Activated CD4-positive, CD25-positive, alpha-beta regulatory T cell treated with anti-CD3 and anti-CD28 coated beads, Interleukin-2, amount 50 U/mL, for 72 hours (primary cell): ENCODE measurements at regions not wholly inside any gene's neighbourhood (a gene's known extent, or its start where the extent isn't known, plus 50 kb on each side); places are given as distances from the start of the nearest gene placed in this dataset.

Experiments
- DNase-seq: peaks from one replicate; pipeline ENCODE4 v3.0.0; 2021

- no peak for DNase-seq
Observed at GRCh38 chr5:110038297-110038997, 348.7 kb downstream of the MAN2A1 start.

- no peak for DNase-seq
Observed at GRCh38 chr5:110040178-110040577, 350.5 kb downstream of the MAN2A1 start.

DNA sequence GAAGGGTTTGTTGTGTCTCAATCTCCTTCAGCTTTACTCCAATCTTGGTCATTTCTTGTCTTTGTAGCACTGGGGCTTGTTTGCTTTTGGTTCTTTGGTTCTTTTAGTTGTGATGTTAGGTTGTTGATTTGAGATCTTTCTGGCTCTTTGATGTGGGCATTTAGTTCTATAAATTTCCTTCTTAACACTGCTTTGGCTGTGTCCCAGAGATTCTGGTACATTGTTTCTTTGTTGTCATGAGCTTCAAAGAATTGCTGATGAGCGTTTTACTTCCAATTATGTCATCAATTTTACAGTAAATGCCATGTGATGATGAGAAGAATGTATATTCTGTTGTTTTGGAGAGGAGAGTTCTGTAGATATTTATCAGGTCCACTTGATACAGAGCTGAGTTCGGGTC lies 353.3 kb downstream of the MAN2A1 start:
- DNase-seq: no peak

DNA sequence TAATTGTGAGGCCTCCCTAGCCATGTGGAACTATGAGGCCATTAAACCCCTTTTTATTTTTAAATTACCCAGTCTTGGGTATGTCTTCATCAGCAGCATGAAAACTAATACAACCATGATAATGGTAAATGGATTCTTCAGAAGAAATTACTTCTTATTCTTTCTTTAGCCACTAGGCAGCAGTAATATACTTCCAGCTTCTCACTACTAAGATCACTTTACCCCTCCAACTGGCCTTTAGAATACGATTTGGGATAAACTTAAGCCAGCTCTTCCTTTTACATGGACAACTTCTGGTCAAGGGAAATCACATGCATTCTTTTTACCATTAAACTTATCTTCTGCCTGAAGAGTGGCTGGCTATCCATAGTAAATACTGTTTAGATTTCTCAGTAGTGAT lies 355.4 kb downstream of the MAN2A1 start:
- DNase-seq: no peak

DNA sequence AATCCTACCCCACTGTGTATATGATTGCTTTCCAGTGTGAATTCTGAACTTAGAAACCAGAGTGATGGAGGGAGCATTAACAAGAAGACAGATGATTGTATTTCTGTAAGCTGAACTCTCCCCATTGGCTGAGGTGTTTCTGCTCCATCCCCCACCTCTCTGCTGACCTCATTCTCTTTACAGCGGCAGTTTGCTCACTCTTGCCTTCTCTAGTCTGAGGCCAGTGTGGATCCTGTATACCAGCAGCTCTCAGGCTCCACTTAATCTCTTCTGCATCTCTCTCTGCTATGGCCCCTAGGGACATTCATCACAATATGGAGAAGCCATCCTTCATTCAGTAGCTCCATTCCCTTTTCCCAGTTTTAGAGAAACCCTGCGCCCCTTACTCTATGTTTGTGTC lies 358.8 kb downstream of the MAN2A1 start:
- DNase-seq: no peak

DNA sequence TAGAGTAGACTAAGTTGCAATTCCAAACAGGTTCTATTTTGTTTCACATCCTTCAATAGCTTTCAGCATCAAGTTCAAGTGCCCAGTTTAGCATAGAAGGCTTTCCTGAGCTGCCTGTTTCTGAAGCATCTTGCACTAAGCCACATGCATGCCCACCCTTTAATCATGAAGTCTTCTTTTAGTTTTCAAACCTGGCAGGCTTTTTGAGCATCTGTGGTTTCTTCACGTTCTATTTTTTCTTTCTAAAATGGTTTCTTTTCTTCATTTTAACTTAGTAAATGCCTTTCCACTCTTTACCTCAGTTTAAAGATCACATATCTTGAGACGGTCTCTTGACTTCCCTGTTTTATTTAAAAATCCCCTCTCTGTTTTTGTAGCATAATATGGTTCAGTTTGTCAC lies 360.1 kb downstream of the MAN2A1 start:
- no peak for DNase-seq

GRCh38 chr5:110050640-110051345 lies 361.1 kb downstream of the MAN2A1 start:
- DNase-seq: no peak

DNA sequence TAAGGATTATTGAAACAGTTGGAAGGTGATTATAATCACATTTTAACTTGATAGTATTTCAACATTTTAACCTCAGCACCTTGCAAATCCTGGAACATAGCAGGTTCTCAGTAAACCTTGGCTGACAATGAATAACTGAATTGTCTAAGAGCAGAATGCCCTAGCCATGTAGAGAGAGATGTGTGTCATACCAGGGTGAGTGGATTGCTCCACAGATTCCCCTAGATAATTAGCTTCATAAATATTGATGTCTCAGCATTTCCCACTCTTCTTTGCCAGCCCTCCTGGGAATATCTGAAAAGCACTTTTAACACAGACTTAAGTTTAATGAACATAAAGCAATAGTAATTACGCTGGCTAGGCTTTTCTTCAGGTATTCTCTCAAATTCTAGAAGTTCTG lies 363.5 kb downstream of the MAN2A1 start:
- DNase-seq: no peak

- DNase-seq: no peak
Observed at GRCh38 chr5:110053824-110054223, 364.1 kb downstream of the MAN2A1 start.

GRCh38 chr5:110054240-110054639 lies 364.5 kb downstream of the MAN2A1 start:
- DNase-seq: peak; percentile 36

DNA sequence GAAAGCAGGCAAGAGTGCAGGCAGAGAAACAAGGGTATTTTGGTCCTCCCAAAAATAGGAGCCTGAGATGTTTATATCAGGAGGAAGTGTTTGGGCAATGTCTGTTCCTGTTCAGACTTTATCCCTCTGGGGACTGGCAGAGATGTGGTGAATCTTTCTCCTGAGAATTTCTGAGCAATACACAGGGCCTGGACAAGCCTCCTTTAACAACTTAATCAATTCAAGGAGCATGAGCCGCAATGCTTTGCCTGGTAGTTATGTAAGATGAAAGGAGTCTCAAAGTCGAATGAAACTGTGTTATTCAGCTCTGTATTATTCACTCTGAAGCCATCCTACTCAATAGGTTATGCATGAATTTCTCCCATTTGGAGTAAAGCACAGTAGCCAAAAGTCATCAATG lies 365.6 kb downstream of the MAN2A1 start:
- DNase-seq: no peak

DNA sequence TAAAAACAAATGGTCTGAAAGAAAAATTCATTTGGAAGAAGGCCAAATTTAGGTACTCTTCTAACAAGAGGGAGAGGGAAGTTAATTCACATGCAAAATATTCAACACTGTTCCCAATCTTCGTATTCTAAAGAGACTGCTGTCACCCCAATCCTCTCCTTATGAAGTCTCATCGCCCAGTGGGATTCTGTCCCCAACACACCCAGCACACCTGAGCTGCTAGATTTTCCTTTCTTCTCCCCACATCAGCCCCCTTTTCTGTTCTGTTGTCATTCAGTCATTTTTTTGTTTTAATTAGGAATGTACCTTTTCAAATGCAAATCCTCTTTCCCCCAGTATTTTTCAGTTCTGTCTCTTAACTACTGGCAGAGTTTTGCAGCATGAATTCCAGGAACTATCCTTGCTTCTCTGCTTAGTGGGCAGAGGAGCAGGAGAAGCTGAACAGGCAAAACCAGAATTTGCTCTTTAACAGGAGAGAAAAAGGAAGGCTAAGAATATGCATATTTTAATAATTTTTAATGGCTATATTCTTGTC lies 366.9 kb downstream of the MAN2A1 start:
- no peak for DNase-seq

DNA sequence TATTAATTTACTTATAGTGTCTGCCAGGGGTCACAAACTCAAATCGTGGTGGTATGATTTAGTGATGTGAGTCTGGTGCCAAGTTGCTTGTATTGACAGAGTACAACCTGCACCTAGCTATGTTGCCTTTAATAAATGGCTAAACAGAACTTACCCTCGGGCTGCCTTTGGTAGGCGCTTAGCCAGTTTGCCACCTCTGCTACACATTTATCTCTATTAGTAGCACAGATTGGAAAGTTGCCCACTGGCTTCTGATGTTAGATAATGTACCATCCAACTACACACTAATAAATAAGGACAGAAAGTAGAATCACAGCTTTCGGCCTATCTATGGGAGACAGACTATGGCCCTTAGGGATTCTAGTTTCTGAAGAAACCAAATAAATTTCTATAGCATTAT lies 368.4 kb downstream of the MAN2A1 start:
- no peak for DNase-seq

GRCh38 chr5:110062246-110062645 lies 372.5 kb downstream of the MAN2A1 start:
- no peak for DNase-seq

DNA sequence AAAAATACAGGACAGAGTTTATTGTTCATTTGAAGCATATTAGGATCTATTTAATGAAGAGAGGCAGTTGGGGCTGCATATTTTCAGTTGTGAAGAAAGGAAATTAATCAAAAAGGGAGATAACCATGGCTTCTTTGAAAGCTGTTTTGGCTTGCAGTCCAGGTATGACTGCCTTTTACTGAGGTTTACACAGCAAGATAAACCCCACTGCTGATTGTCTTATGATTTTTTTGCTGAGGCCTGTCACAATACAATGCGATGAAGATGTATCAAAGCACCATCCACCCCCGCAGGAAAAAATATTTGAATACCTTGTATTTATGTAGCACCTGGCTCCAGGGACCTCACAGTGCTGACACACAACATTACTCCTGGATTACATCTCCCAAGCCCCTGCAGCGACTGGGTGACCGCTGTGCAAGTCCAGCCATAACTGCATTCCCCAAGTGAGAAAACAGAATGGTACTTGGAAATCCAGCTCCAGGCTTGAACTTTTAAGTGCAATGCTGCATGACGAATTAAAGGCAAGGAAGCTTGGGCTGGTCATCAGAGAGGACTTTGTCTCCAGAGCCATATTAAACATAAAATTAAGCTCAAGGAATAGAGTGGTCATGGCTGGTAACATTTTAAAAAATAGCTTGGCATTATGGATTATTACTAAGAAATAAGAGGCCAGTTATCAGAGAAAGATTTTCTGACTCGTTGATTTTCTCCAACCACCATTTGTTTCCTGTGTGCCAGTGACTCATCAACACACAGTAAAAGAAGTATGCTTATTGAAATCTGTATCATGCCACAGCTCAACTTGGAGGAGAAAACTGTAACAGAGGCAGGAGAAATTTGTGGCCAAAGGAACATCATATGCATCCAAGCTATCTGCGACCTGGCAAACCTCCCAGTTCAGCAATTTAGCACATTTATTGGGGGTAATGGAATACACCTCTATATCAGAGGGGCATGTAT lies 374.2 kb downstream of the MAN2A1 start:
- DNase-seq: no peak

GRCh38 chr5:110064603-110065268 lies 375.0 kb downstream of the MAN2A1 start:
- DNase-seq: no peak

DNA sequence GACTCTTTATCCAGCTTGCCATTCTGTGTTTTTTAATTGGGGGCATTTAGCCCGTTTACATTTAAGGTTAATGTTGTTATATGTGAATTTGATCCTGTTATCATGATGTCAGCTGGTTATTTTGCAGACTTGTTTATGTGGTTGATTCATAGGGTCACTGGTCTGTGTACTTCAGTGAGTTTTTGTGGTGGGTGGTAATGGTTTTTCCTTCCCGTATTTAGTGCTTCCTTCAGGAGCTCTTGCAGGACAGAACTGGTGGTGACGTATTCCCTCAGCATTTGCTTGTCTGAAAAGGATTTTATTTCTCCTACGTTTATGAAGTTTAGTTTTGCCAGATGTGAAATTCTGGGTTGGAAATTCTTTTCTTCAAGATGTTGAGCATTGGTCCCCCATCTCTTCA lies 381.1 kb downstream of the MAN2A1 start:
- DNase-seq: no peak

- no peak for DNase-seq
Observed at GRCh38 chr5:110072651-110073050, 382.9 kb downstream of the MAN2A1 start.

GRCh38 chr5:110073534-110073933 lies 383.8 kb downstream of the MAN2A1 start:
- DNase-seq: no peak

GRCh38 chr5:110075656-110076055 lies 385.9 kb downstream of the MAN2A1 start:
- no peak for DNase-seq

DNA sequence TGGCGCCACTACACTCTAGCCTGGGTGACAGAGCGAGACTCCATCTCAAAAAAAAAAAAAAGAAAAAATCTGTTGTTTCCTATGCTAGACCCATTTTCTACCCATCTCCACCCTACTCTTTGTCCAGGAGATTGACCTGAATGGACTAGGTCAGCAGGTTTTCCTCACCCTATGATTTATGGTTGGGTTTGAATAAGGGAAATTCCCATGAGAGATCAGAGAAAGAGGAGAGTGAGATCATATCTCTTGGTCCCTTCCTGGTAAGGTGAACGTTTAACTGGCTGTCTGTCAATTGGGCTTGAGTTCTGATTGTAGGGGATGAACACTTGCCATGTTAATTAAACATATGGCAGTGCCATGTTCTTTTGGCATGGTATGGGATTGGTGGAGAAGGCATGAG lies 387.4 kb downstream of the MAN2A1 start:
- no peak for DNase-seq

- no peak for DNase-seq
Observed at GRCh38 chr5:110082194-110082593, 392.5 kb downstream of the MAN2A1 start.

DNA sequence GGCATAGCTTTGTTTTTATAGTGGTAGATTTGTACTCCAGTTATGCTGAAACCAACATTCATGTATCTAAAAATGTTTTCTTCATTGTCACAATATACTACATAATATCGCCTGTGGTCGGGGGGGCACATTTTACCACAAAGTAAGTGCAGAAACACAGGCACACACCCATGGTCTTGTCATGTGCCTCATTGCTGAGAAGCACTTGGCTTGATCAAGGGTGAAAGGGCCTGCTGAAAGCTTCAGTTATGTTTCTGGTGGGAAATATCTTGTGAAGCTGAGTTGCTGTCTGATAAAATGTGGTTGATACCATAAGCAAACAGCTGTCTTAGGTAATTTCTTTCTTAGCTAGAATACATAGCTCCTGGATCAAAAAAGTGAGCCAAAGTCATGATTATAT lies 393.1 kb downstream of the MAN2A1 start:
- no peak for DNase-seq
